ENCODE measurements at regions not wholly inside any gene's neighbourhood (a gene's known extent, or its start where the extent isn't known, plus 50 kb on each side); places are given as distances from the start of the nearest gene placed in this dataset.

DNA sequence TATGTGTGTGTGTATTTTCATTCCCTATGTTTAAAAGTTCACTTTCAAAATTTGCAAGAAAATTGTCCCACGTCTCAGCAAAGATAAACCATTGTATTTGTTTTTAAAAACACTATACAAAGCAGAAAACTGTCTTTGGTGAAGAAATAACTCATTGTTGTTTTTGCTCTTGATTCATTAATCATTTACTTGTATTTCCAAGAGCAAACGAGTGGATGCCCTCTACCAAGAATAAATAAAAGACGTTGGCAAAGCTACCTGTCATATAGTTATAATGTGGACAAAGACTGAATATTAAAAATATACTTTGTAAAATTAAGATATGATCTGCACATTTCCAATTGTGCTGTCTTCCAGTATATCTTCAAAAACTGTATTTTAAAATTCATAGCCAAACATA, 210.9 kb upstream of the NDST3 start:
- intact Hi-C loops (cut with micrococcal nuclease; ENCODE audit: unreplicated experiment) = no loop called here
- no peak overlapping the region for H3K4me3 ChIP-seq (ENCODE audit: low read depth in 2 of 2, low read length in 2 of 2)
- no peaks in the 10 kb centered on the region for H3K9me3 ChIP-seq (ENCODE audit: control insufficient read depth, insufficient read depth, low read depth, low read length)
- H3K36me3 ChIP-seq (ENCODE audit: control insufficient read depth, insufficient read depth, low read length) = no peaks in the 10 kb centered on the region
- no peaks in the 10 kb centered on the region for H3K4me1 ChIP-seq (ENCODE audit: control insufficient read depth, insufficient read depth, low read length)
- CTCF ChIA-PET = no interaction called here
- no peak overlapping the region for H3K27ac ChIP-seq (ENCODE audit: low read length)
- ATAC-seq (no peak), DNase-seq (ENCODE audit: low read depth, low spot score) (no peak)
- no peaks in the 10 kb centered on the region for H3K27me3 ChIP-seq (ENCODE audit: control insufficient read depth, insufficient read depth, low read length)
- POLR2A ChIA-PET = no interaction called here
- TF ChIP-seq, protein P1, sequence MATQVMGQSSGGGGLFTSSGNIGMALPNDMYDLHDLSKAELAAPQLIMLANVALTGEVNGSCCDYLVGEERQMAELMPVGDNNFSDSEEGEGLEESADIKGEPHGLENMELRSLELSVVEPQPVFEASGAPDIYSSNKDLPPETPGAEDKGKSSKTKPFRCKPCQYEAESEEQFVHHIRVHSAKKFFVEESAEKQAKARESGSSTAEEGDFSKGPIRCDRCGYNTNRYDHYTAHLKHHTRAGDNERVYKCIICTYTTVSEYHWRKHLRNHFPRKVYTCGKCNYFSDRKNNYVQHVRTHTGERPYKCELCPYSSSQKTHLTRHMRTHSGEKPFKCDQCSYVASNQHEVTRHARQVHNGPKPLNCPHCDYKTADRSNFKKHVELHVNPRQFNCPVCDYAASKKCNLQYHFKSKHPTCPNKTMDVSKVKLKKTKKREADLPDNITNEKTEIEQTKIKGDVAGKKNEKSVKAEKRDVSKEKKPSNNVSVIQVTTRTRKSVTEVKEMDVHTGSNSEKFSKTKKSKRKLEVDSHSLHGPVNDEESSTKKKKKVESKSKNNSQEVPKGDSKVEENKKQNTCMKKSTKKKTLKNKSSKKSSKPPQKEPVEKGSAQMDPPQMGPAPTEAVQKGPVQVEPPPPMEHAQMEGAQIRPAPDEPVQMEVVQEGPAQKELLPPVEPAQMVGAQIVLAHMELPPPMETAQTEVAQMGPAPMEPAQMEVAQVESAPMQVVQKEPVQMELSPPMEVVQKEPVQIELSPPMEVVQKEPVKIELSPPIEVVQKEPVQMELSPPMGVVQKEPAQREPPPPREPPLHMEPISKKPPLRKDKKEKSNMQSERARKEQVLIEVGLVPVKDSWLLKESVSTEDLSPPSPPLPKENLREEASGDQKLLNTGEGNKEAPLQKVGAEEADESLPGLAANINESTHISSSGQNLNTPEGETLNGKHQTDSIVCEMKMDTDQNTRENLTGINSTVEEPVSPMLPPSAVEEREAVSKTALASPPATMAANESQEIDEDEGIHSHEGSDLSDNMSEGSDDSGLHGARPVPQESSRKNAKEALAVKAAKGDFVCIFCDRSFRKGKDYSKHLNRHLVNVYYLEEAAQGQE (IDR thresholded peaks at IDR 0.05; ENCODE audit: insufficient read depth in 1 of 2, low read depth in 2 of 2, low read length in 1 of 2) = no peak
- TF ChIP-seq, protein P2, sequence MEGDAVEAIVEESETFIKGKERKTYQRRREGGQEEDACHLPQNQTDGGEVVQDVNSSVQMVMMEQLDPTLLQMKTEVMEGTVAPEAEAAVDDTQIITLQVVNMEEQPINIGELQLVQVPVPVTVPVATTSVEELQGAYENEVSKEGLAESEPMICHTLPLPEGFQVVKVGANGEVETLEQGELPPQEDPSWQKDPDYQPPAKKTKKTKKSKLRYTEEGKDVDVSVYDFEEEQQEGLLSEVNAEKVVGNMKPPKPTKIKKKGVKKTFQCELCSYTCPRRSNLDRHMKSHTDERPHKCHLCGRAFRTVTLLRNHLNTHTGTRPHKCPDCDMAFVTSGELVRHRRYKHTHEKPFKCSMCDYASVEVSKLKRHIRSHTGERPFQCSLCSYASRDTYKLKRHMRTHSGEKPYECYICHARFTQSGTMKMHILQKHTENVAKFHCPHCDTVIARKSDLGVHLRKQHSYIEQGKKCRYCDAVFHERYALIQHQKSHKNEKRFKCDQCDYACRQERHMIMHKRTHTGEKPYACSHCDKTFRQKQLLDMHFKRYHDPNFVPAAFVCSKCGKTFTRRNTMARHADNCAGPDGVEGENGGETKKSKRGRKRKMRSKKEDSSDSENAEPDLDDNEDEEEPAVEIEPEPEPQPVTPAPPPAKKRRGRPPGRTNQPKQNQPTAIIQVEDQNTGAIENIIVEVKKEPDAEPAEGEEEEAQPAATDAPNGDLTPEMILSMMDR (IDR thresholded peaks at IDR 0.05) = no peak
- TF ChIP-seq TCF7L2 (IDR thresholded peaks at IDR 0.05; ENCODE audit: low read depth, low read length) (no peak), POLR2AphosphoS5 (IDR thresholded peaks at IDR 0.05; ENCODE audit: low read depth, low read length) (no peak), SIN3A (IDR thresholded peaks at IDR 0.05; ENCODE audit: borderline replicate concordance, insufficient read depth, low read depth, low read length) (no peak)
- in situ Hi-C loops (cut with HindIII; ENCODE audit: low pct_unique_long_range_greater_than_20kb, low sequenced_read_pairs) = no loop called here
- BruUV-seq (replicated peaks) = no TSS peak

DNA sequence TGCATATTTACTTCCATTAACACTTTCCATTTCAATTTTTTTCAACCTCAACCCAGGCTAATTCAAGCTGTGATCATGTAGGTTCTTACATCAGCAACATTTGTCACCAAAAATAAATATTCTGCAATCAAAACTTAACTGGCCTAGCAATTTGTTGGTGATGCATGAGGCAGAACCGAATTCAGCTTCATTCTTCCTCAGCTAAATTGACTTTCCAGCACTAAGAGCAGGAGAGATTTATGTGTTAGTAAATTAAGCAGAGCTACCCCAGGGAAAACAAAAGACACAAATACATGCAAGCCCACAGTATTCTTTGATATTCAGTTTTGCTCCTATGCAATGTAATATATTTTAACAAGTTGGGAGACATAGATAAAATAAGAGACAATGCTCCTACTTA, 208.7 kb upstream of the NDST3 start:
- BruUV-seq (replicated peaks) = no TSS peak
- in situ Hi-C loops (cut with HindIII; ENCODE audit: low pct_unique_long_range_greater_than_20kb, low sequenced_read_pairs) = no loop called here
- no peaks in the 10 kb centered on the region for H3K4me1 ChIP-seq (ENCODE audit: control insufficient read depth, insufficient read depth, low read length)
- H3K27me3 ChIP-seq (ENCODE audit: control insufficient read depth, insufficient read depth, low read length) = no peaks in the 10 kb centered on the region
- DNase-seq (ENCODE audit: low read depth, low spot score) (no peak), ATAC-seq (no peak)
- no peaks in the 10 kb centered on the region for H3K9me3 ChIP-seq (ENCODE audit: control insufficient read depth, insufficient read depth, low read depth, low read length)
- intact Hi-C loops (cut with micrococcal nuclease; ENCODE audit: unreplicated experiment) = no loop called here
- ChIA-PET POLR2A (no interaction called here), CTCF (no interaction called here)
- H3K36me3 ChIP-seq (ENCODE audit: control insufficient read depth, insufficient read depth, low read length) = no peaks in the 10 kb centered on the region
- no peak overlapping the region for H3K4me3 ChIP-seq (ENCODE audit: low read depth in 2 of 2, low read length in 2 of 2)
- TF ChIP-seq, protein P1 (IDR thresholded peaks at IDR 0.05; ENCODE audit: insufficient read depth in 1 of 2, low read depth in 2 of 2, low read length in 1 of 2) = no peak
- TF ChIP-seq POLR2AphosphoS5 (IDR thresholded peaks at IDR 0.05; ENCODE audit: low read depth, low read length) (no peak), SIN3A (IDR thresholded peaks at IDR 0.05; ENCODE audit: borderline replicate concordance, insufficient read depth, low read depth, low read length) (no peak), TCF7L2 (IDR thresholded peaks at IDR 0.05; ENCODE audit: low read depth, low read length) (no peak)
- TF ChIP-seq, protein P2 (IDR thresholded peaks at IDR 0.05) = no peak
- H3K27ac ChIP-seq (ENCODE audit: low read length) = no peak overlapping the region
